Ishikawa (cell line): ENCODE measurements at regions not wholly inside any gene's neighbourhood (a gene's known extent, or its start where the extent isn't known, plus 50 kb on each side); places are given as distances from the start of the nearest gene placed in this dataset.

Source experiments
- CEBPB ChIP-seq: IDR thresholded peaks from 2 replicates; pipeline ENCODE4 v1.6.1; 2012
- CREB1 ChIP-seq: IDR thresholded peaks from 2 replicates; pipeline ENCODE4 v1.6.1; 2012; ENCODE audit warnings: low read depth
- EGR1 ChIP-seq: IDR thresholded peaks from 2 replicates; pipeline ENCODE4 v1.6.1; 2012
- EP300 ChIP-seq: IDR thresholded peaks from 2 replicates; pipeline ENCODE4 v1.6.1; 2012; ENCODE audit warnings: borderline replicate concordance
- FOXM1 ChIP-seq: IDR thresholded peaks from 2 replicates; pipeline ENCODE4 v1.6.1; 2012; ENCODE audit warnings: low read depth, borderline replicate concordance
- MAX ChIP-seq: IDR thresholded peaks from 2 replicates; pipeline ENCODE4 v1.6.1; 2012
- NFIC ChIP-seq: IDR thresholded peaks from 2 replicates; pipeline ENCODE4 v1.6.1; 2012
- RAD21 ChIP-seq: IDR thresholded peaks from 2 replicates; pipeline ENCODE4 v1.6.1; 2012; ENCODE audit warnings: low read depth
- TAF1 ChIP-seq: IDR thresholded peaks from 2 replicates; pipeline ENCODE4 v1.6.1; 2012; ENCODE audit warnings: low read depth, mild to moderate bottlenecking
- TCF12 ChIP-seq: IDR thresholded peaks from 2 replicates; pipeline ENCODE4 v1.6.1; 2012; ENCODE audit warnings: low read depth
- TEAD4 ChIP-seq: IDR thresholded peaks from 2 replicates; pipeline ENCODE4 v1.6.1; 2012
- USF1 ChIP-seq: IDR thresholded peaks from 2 replicates; pipeline ENCODE4 v1.6.1; 2012
- YY1 ChIP-seq: IDR thresholded peaks from 2 replicates; pipeline ENCODE4 v1.6.1; 2012; ENCODE audit warnings: low read depth
- ZBTB7A ChIP-seq: IDR thresholded peaks from 2 replicates; pipeline ENCODE4 v1.6.1; 2012; ENCODE audit warnings: low read depth
- TF ChIP-seq, protein P1 (sequence below): IDR thresholded peaks from 2 replicates; pipeline ENCODE4 v1.6.1; 2012; ENCODE audit warnings: low read depth, mild to moderate bottlenecking

DNA sequence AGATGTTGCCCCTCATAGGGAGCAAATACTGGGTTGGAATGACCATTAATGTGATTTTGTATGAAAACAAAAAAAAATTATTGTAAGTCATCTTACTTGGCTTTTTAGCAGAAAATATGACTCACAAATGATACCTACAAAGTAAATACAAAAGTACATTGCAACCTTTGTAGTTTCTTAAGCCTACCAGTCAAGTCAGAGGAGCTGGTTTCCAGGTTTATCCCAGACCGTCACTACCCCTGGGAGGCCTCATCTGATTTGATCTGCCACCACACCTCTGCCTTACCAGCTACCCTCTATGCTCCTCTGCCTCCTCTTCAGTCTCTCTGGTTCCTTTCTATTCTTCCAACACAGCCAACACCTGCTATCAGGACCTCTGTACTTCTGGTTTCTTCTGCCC lies 349.9 kb upstream of the CCNH start:
- TF ChIP-seq CREB1 (no peak), EGR1 (no peak), EP300 (no peak), TAF1 (no peak), TCF12 (no peak), RAD21 (no peak), CEBPB (no peak), NFIC (no peak), MAX (no peak), TEAD4 (no peak), ZBTB7A (no peak), USF1 (no peak), FOXM1 (no peak), YY1 (no peak)
- TF ChIP-seq, protein P1, sequence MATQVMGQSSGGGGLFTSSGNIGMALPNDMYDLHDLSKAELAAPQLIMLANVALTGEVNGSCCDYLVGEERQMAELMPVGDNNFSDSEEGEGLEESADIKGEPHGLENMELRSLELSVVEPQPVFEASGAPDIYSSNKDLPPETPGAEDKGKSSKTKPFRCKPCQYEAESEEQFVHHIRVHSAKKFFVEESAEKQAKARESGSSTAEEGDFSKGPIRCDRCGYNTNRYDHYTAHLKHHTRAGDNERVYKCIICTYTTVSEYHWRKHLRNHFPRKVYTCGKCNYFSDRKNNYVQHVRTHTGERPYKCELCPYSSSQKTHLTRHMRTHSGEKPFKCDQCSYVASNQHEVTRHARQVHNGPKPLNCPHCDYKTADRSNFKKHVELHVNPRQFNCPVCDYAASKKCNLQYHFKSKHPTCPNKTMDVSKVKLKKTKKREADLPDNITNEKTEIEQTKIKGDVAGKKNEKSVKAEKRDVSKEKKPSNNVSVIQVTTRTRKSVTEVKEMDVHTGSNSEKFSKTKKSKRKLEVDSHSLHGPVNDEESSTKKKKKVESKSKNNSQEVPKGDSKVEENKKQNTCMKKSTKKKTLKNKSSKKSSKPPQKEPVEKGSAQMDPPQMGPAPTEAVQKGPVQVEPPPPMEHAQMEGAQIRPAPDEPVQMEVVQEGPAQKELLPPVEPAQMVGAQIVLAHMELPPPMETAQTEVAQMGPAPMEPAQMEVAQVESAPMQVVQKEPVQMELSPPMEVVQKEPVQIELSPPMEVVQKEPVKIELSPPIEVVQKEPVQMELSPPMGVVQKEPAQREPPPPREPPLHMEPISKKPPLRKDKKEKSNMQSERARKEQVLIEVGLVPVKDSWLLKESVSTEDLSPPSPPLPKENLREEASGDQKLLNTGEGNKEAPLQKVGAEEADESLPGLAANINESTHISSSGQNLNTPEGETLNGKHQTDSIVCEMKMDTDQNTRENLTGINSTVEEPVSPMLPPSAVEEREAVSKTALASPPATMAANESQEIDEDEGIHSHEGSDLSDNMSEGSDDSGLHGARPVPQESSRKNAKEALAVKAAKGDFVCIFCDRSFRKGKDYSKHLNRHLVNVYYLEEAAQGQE = no peak

DNA sequence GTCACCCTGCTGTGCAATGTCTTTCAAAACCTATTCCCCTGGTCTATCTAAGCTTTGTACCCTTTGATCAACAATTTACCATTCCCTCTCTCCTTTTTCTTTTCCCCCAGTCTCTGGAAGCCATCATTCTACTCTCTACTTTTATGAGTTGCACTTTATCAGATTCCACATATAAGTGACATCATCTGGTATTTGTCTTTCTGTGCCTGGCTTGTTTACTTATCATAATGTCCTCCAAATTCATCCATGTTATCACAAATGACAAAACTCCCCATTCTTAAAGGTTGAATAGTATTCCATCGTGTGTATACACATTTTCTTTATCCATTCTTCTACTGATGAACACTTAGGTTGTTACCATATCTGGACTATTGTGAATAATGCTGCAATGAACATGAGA lies 344.2 kb upstream of the CCNH start:
- TF ChIP-seq FOXM1 (no peak), TEAD4 (no peak), ZBTB7A (no peak), USF1 (no peak), TAF1 (no peak), YY1 (no peak), TCF12 (no peak)
- TF ChIP-seq, protein P1 = no peak

- TF ChIP-seq EGR1 = no peak
- no peak for TF ChIP-seq NFIC
- TF ChIP-seq, protein P1 = no peak
- TF ChIP-seq FOXM1 = no peak
- no peak for TF ChIP-seq USF1
Measured at GRCh38 chr5:87755360-87755759, 342.6 kb upstream of the CCNH start.

- TF ChIP-seq RAD21 (no peak), FOXM1 (no peak), MAX (no peak), EP300 (no peak), CEBPB (no peak), USF1 (no peak), TEAD4 (no peak), TAF1 (no peak), NFIC (no peak), EGR1 (no peak), CREB1 (no peak), TCF12 (no peak), YY1 (no peak), ZBTB7A (no peak)
- TF ChIP-seq, protein P1 = no peak
Measured at GRCh38 chr5:87754009-87754757, 341.5 kb upstream of the CCNH start.
